ENCODE measurements at regions not wholly inside any gene's neighbourhood (a gene's known extent, or its start where the extent isn't known, plus 50 kb on each side); places are given as distances from the start of the nearest gene placed in this dataset.
"Not testable (repeated sequence)": the region's sequence is repeated elsewhere in the genome, so short reads cannot be mapped to it uniquely, and the experiment has no call there.

DNA sequence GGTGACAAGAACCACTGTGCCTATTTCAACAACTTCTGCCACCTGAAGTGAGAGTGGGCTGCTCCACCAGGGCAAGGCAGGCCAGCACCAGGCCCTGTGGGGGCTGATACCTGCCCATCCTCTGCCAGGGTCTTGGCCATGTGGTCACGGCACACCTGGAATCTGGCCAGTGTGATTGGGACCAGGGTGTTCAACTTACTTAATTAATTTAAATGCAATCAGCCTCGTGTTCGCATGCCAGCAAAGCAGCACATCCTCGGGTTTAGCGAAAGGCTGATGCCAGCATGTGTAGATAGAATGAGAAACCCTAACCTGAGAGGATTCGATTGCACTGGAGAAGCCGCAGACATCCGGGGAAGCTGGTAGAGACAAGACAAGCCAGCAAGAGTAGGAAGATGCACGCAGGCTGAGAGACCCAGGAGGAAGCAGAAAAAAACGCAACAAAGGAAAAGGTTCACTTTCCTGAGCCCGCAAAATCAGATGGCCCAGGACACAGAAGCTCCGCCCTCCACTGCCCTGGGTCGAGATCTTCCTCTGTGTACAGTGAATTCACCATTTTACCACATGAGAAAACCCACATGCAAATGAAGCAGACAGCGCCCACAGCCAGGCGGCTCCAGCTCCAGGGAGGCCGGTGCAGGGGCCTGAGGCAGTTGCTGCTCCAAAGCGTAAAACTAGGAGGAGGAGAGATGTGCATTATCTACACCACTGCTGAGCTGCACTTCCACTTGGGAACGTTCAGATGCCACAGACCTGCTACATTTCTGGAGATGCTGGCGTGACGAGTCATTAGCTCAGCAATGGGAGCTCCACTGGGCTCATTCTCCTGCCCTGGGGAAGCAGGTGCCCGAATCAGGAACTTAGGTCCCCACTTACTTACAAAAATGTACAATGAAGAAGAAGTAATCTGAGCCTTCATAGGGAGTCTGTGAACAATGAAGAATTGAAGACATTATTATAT, 92.1 kb downstream of the TMEM18 start:
- no peaks in the 10 kb centered on the region for H3K79me2 ChIP-seq (ENCODE audit: control insufficient read depth, insufficient read depth, low read length, unreplicated experiment)
- H3K27ac ChIP-seq (ENCODE audit: low read depth, low read length): no peak overlapping the region
- no peaks in the 10 kb centered on the region for H3K27me3 ChIP-seq (ENCODE audit: insufficient read depth, low read length)
- H3K4me1 ChIP-seq (ENCODE audit: control insufficient read depth, insufficient read depth, low read length, unreplicated experiment): no peaks in the 10 kb centered on the region
- H2AFZ ChIP-seq (ENCODE audit: low read length, unreplicated experiment): no peak overlapping the region
- H3K4me3 ChIP-seq (ENCODE audit: low read depth, low read length): no peak overlapping the region
- H3K36me3 ChIP-seq (ENCODE audit: insufficient read depth, low read length): no peaks in the 10 kb centered on the region

DNA sequence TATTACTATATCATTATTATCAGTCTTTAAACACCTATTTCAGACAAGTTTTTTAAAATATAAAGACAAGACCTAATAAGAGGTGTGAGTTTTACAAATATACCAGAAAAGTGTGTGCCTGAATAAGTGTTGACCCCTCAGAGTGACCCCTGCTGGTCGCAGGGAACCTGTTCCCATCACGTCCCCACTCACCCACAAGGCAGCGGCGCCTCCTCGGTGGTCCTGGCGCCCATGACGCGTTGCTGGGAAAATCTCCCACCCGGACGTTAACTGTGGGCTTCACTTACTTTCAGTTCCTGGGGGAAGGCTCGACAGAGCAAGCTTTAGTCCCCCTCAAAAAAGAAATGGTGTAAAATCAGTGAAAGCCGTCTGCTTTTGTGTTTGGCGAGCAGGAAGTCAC, 93.5 kb downstream of the TMEM18 start:
- Histone ChIP-seq H2AFZ (ENCODE audit: low read length, unreplicated experiment) (no peak overlapping the region), H3K4me3 (ENCODE audit: low read depth, low read length) (no peak overlapping the region), H3K27me3 (ENCODE audit: insufficient read depth, low read length) (no peaks in the 10 kb centered on the region), H3K36me3 (ENCODE audit: insufficient read depth, low read length) (no peaks in the 10 kb centered on the region), H3K4me1 (ENCODE audit: control insufficient read depth, insufficient read depth, low read length, unreplicated experiment) (no peaks in the 10 kb centered on the region), H3K79me2 (ENCODE audit: control insufficient read depth, insufficient read depth, low read length, unreplicated experiment) (no peaks in the 10 kb centered on the region), H3K27ac (ENCODE audit: low read depth, low read length) (no peak overlapping the region)

DNA sequence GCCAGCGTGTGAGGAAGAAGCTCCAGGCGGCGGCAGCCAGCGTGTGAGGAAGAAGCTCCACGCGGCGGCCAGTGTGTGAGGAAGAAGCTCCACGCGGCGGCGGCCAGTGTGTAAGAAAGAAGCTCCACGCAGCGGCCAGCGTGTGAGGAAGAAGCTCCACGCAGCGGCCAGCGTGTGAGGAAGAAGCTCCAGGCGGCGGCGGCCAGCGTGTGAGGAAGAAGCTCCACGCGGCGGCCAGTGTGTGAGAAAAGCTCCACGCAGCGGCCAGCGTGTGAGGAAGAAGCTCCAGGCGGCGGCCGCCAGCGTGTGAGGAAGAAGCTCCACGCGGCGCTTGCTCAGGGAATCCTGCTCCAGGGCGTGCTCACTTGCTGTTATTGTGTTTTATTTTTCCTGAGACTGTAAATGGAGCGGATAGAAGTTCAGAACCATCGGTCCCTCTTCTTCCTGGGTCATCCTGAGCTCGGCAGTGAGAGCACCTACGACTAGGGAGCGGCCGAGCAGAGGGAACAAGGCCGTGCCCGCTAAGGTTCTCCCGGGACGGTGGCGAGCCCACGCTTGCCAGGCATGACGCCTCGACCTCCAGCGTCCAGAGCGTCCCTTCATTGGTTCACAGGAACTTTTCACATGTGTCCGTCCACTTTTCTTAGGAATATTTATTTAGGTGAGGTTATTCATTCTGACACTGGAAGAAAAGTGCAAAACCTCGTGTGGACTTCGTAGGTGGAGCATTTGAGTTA, 94.2 kb downstream of the TMEM18 start:
- Histone ChIP-seq H3K27ac (ENCODE audit: low read depth, low read length) (no peak overlapping the region), H3K27me3 (ENCODE audit: insufficient read depth, low read length) (no peaks in the 10 kb centered on the region), H3K4me1 (ENCODE audit: control insufficient read depth, insufficient read depth, low read length, unreplicated experiment) (no peaks in the 10 kb centered on the region), H3K79me2 (ENCODE audit: control insufficient read depth, insufficient read depth, low read length, unreplicated experiment) (no peaks in the 10 kb centered on the region), H3K4me3 (ENCODE audit: low read depth, low read length) (no peak overlapping the region), H2AFZ (ENCODE audit: low read length, unreplicated experiment) (no peak overlapping the region), H3K36me3 (ENCODE audit: insufficient read depth, low read length) (no peaks in the 10 kb centered on the region)

DNA sequence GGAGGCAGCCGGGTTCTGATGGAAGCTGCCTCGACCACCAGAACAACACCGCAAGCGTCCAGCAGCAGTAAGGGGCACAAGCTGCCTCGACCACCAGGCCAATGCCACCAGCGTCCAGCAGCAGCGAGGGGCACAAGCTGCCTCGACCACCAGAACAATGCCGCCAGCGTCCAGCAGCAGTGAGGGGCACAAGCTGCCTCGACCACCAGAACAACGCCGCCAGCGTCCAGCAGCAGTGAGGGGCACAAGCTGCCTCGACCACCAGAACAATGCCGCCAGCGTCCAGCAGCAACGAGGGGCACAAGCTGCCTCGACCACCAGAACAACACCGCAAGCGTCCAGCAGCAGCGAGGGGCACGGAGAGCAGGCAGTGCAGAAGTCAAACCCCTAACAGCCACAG, 94.9 kb downstream of the TMEM18 start:
- not testable (repeated sequence) for H2AFZ ChIP-seq (ENCODE audit: low read length, unreplicated experiment); H3K27ac ChIP-seq (ENCODE audit: low read depth, low read length); H3K36me3 ChIP-seq (ENCODE audit: insufficient read depth, low read length); H3K27me3 ChIP-seq (ENCODE audit: insufficient read depth, low read length); H3K79me2 ChIP-seq (ENCODE audit: control insufficient read depth, insufficient read depth, low read length, unreplicated experiment); H3K4me3 ChIP-seq (ENCODE audit: low read depth, low read length); H3K4me1 ChIP-seq (ENCODE audit: control insufficient read depth, insufficient read depth, low read length, unreplicated experiment)

DNA sequence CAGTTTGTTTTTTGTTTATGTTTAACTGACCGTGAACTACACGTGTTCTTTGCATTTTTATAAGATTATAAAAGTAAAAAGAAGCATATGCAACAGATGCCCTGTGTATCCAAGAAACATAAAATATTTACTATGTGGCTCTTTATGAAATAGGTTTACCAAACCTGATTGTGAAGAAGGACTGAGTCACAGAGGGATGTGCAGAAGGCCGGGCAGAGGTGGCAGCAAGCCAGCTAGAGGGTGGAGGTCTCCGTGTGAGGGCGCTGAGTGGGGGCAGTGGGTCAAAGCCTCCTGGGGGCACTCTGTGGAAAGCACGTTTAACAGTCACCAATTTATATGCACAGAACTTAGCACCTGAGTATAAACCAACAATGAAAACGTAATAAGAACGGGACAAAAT, 97.2 kb downstream of the TMEM18 start:
- no peaks in the 10 kb centered on the region for H3K4me1 ChIP-seq (ENCODE audit: control insufficient read depth, insufficient read depth, low read length, unreplicated experiment)
- no peak overlapping the region for H3K4me3 ChIP-seq (ENCODE audit: low read depth, low read length)
- no peak overlapping the region for H3K27ac ChIP-seq (ENCODE audit: low read depth, low read length)
- no peak overlapping the region for H2AFZ ChIP-seq (ENCODE audit: low read length, unreplicated experiment)
- H3K79me2 ChIP-seq (ENCODE audit: control insufficient read depth, insufficient read depth, low read length, unreplicated experiment): no peaks in the 10 kb centered on the region
- no peaks in the 10 kb centered on the region for H3K36me3 ChIP-seq (ENCODE audit: insufficient read depth, low read length)
- no peaks in the 10 kb centered on the region for H3K27me3 ChIP-seq (ENCODE audit: insufficient read depth, low read length)

DNA sequence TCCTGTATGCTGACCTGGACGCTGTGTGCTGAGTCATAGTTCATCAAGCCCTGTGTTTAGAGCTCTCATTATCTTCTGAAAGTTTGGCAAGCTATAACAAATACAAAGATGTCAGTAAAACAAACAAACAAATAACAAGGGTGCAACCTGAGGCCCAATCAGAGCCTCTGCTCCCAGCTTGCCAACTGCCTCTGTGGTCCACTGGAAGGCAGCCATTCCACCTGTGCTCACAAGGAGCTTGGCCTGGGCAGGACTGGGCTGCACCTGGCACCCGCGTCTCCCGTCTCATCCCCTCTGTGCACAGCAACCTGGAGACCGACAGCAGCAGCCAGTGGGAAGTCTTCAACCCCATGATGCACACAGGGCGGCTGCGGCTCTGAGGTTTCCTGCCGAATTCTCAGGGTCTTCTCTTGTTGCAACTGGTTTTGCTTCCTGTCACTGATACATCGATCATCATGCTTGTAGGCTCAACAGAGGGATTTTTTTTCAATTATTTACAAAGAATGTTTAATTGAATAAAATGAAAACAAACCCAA, 97.8 kb downstream of the TMEM18 start:
- H3K79me2 ChIP-seq (ENCODE audit: control insufficient read depth, insufficient read depth, low read length, unreplicated experiment): no peaks in the 10 kb centered on the region
- H3K4me1 ChIP-seq (ENCODE audit: control insufficient read depth, insufficient read depth, low read length, unreplicated experiment): no peaks in the 10 kb centered on the region
- no peaks in the 10 kb centered on the region for H3K27me3 ChIP-seq (ENCODE audit: insufficient read depth, low read length)
- H2AFZ ChIP-seq (ENCODE audit: low read length, unreplicated experiment): no peak overlapping the region
- H3K36me3 ChIP-seq (ENCODE audit: insufficient read depth, low read length): no peaks in the 10 kb centered on the region
- H3K4me3 ChIP-seq (ENCODE audit: low read depth, low read length): no peak overlapping the region
- H3K27ac ChIP-seq (ENCODE audit: low read depth, low read length): no peak overlapping the region

DNA sequence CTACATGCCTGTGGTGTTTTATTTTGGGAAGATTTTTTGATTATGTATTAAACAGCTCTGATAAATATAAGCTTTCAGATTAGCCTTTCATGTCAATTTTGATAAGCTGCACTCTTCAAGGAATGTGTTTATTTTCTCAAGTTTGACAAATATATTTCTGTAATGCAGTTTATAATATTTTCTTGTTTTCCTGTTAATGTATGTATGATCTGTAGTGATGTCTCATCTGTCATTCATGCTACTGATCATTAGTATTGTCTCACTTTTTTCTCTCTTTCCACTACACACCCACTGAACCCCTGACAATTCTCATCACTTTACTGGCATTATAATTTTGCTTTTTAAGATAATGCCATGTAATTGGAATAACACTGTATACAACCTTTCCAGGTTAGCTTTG, 100.9 kb downstream of the TMEM18 start:
- Histone ChIP-seq H3K27ac (ENCODE audit: low read depth, low read length) (no peak overlapping the region), H2AFZ (ENCODE audit: low read length, unreplicated experiment) (no peak overlapping the region), H3K4me3 (ENCODE audit: low read depth, low read length) (no peak overlapping the region), H3K36me3 (ENCODE audit: insufficient read depth, low read length) (no peaks in the 10 kb centered on the region), H3K4me1 (ENCODE audit: control insufficient read depth, insufficient read depth, low read length, unreplicated experiment) (no peaks in the 10 kb centered on the region), H3K79me2 (ENCODE audit: control insufficient read depth, insufficient read depth, low read length, unreplicated experiment) (no peaks in the 10 kb centered on the region), H3K27me3 (ENCODE audit: insufficient read depth, low read length) (no peaks in the 10 kb centered on the region)

DNA sequence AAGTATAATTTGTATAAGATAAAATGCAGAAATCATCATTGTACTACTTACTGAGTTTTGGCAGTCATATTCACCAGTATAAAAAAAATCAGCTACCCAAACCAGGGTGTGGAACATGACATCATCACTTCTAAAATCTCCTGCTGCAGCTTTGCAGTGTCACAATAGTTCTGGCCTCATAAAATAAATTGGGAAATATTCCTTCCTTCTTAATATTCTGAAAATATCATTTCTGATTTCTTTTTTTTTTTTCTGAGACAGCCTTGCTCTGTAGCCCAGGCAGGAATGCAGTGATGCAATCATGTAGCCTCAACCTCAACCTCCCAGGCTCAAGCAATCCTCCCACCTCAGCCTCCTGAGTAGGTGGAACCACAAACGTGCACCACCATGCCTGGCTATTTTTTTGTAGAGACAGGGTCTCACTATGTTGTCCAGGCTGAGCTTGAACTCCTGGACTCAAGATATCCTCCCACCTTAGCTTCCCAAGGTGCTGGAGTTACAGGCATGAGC, 101.4 kb downstream of the TMEM18 start:
- Histone ChIP-seq H3K27me3 (ENCODE audit: insufficient read depth, low read length) (no peaks in the 10 kb centered on the region), H3K4me1 (ENCODE audit: control insufficient read depth, insufficient read depth, low read length, unreplicated experiment) (no peaks in the 10 kb centered on the region), H3K4me3 (ENCODE audit: low read depth, low read length) (no peak overlapping the region), H3K36me3 (ENCODE audit: insufficient read depth, low read length) (no peaks in the 10 kb centered on the region), H3K79me2 (ENCODE audit: control insufficient read depth, insufficient read depth, low read length, unreplicated experiment) (no peaks in the 10 kb centered on the region), H2AFZ (ENCODE audit: low read length, unreplicated experiment) (no peak overlapping the region), H3K27ac (ENCODE audit: low read depth, low read length) (no peak overlapping the region)

DNA sequence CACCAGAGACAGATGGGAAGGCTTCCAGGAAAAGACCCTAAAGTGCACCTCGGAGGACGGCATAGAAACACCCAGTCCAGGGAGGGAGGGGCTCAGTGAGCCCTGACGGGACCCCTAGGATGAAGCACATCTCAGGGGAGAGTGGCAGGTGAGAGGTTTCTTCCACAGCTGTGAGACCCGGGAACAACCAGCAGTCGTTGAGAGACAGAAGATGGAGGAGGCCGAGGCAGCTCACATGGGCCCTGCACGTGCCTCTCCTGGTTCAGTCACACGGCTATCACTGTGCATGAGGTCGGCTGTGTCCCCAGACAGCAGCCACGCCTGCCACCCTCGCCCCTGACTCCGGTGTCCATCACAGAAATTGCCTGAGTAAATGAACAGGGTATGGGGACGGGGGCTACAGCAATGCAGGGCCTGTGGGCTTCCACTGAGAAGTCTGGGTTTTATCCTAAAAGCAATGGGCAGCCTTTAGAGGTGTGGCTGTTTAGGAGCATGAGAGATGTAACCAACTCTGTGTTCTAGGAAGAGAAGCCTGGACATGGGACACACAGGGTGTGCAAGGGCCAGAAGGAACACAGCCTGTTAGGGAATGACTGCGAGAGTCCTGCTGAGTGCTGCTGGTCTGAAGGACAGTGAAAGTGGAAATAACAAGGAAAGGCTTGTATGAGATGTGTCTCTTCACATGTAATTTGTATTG, 102.0 kb downstream of the TMEM18 start:
- H3K27me3 ChIP-seq (ENCODE audit: insufficient read depth, low read length): no peaks in the 10 kb centered on the region
- H3K79me2 ChIP-seq (ENCODE audit: control insufficient read depth, insufficient read depth, low read length, unreplicated experiment): no peaks in the 10 kb centered on the region
- H3K4me1 ChIP-seq (ENCODE audit: control insufficient read depth, insufficient read depth, low read length, unreplicated experiment): no peaks in the 10 kb centered on the region
- H3K27ac ChIP-seq (ENCODE audit: low read depth, low read length): no peak overlapping the region
- H3K36me3 ChIP-seq (ENCODE audit: insufficient read depth, low read length): no peaks in the 10 kb centered on the region
- H3K4me3 ChIP-seq (ENCODE audit: low read depth, low read length): no peak overlapping the region
- no peak overlapping the region for H2AFZ ChIP-seq (ENCODE audit: low read length, unreplicated experiment)

DNA sequence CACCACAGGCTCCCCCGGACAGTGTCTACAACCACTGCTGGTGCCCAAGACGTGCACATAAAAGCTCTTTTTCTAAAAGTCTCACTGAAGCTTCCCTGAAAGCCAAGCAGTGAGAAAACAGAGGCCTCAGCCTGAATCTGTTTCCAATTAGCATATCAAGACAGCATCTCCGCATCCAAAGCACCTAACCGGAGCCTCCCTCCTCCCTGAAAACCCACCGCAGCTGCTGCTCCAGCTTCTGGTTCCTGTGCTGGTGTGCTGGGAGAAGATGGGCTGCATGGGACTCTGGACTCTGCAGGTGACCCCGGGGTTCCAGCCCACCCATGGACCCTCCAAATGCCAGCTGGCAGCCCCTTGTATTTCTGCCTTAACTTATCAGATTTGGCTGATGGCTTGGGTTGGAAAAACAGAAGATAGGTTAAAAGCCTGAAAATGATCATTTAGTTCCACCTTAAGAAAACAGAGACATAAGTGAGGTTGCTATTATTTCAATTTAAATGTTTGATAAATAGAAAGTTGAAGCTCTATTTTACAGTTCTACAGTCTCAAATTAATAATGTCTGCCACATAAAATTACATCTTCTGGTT, 103.3 kb downstream of the TMEM18 start:
- no peaks in the 10 kb centered on the region for H3K79me2 ChIP-seq (ENCODE audit: control insufficient read depth, insufficient read depth, low read length, unreplicated experiment)
- no peak overlapping the region for H3K4me3 ChIP-seq (ENCODE audit: low read depth, low read length)
- no peak overlapping the region for H3K27ac ChIP-seq (ENCODE audit: low read depth, low read length)
- H3K27me3 ChIP-seq (ENCODE audit: insufficient read depth, low read length): no peaks in the 10 kb centered on the region
- H3K4me1 ChIP-seq (ENCODE audit: control insufficient read depth, insufficient read depth, low read length, unreplicated experiment): no peaks in the 10 kb centered on the region
- H2AFZ ChIP-seq (ENCODE audit: low read length, unreplicated experiment): no peak overlapping the region
- no peaks in the 10 kb centered on the region for H3K36me3 ChIP-seq (ENCODE audit: insufficient read depth, low read length)

Measured in ACC112 (cell line).